ENCODE measurements at regions not wholly inside any gene's neighbourhood (a gene's known extent, or its start where the extent isn't known, plus 50 kb on each side); places are given as distances from the start of the nearest gene placed in this dataset.

- Histone ChIP-seq H3K4me2 (ENCODE audit: low read depth, low read length, poor library complexity, severe bottlenecking) (no peak overlapping the region), H3K9me2 (replicated peaks; ENCODE audit: insufficient read depth, low read length) (no peaks in the 10 kb centered on the region), H4K20me1 (ENCODE audit: insufficient read depth, low read depth, low read length) (no peaks in the 10 kb centered on the region), H3K79me2 (ENCODE audit: low read length) (no peaks in the 10 kb centered on the region), H3K27ac (ENCODE audit: low read length) (no peak overlapping the region), H2AFZ (ENCODE audit: low read length) (no peak overlapping the region), H3K9ac (ENCODE audit: low read length) (no peak overlapping the region), H3K36me3 (ENCODE audit: insufficient read depth, low read length) (no peaks in the 10 kb centered on the region), H3K27me3 (ENCODE audit: low read length) (no peaks in the 10 kb centered on the region), H3K4me1 (ENCODE audit: low read length) (no peaks in the 10 kb centered on the region), H3K9me3 (ENCODE audit: low read length) (no peaks in the 10 kb centered on the region), H3K4me3 (ENCODE audit: low read length) (no peak overlapping the region)
- no peak for DNase-seq
Observed at GRCh38 chr1:2906085-2906484, 104.6 kb upstream of the TTC34 start.

GRCh38 chr1:2906620-2907019 lies 105.1 kb upstream of the TTC34 start:
- Histone ChIP-seq H3K4me2 (ENCODE audit: low read depth, low read length, poor library complexity, severe bottlenecking) (no peak overlapping the region), H2AFZ (ENCODE audit: low read length) (no peak overlapping the region), H3K4me3 (ENCODE audit: low read length) (no peak overlapping the region), H3K79me2 (ENCODE audit: low read length) (no peaks in the 10 kb centered on the region), H3K9me2 (replicated peaks; ENCODE audit: insufficient read depth, low read length) (no peaks in the 10 kb centered on the region), H3K27ac (ENCODE audit: low read length) (no peak overlapping the region), H3K9me3 (ENCODE audit: low read length) (no peaks in the 10 kb centered on the region), H3K27me3 (ENCODE audit: low read length) (no peaks in the 10 kb centered on the region), H3K4me1 (ENCODE audit: low read length) (no peaks in the 10 kb centered on the region), H4K20me1 (ENCODE audit: insufficient read depth, low read depth, low read length) (no peaks in the 10 kb centered on the region), H3K36me3 (ENCODE audit: insufficient read depth, low read length) (no peaks in the 10 kb centered on the region), H3K9ac (ENCODE audit: low read length) (no peak overlapping the region)
- DNase-seq, result no peak

GRCh38 chr1:2907051-2907450 lies 105.6 kb upstream of the TTC34 start:
- no peaks in the 10 kb centered on the region for H4K20me1 ChIP-seq (ENCODE audit: insufficient read depth, low read depth, low read length)
- H3K27ac ChIP-seq (ENCODE audit: low read length), result no peak overlapping the region
- no peak for DNase-seq
- no peak overlapping the region for H2AFZ ChIP-seq (ENCODE audit: low read length)
- no peaks in the 10 kb centered on the region for H3K36me3 ChIP-seq (ENCODE audit: insufficient read depth, low read length)
- H3K4me1 ChIP-seq (ENCODE audit: low read length), result no peaks in the 10 kb centered on the region
- H3K79me2 ChIP-seq (ENCODE audit: low read length), result no peaks in the 10 kb centered on the region
- no peaks in the 10 kb centered on the region for H3K9me2 ChIP-seq (replicated peaks; ENCODE audit: insufficient read depth, low read length)
- no peak overlapping the region for H3K4me3 ChIP-seq (ENCODE audit: low read length)
- no peaks in the 10 kb centered on the region for H3K9me3 ChIP-seq (ENCODE audit: low read length)
- H3K4me2 ChIP-seq (ENCODE audit: low read depth, low read length, poor library complexity, severe bottlenecking), result no peak overlapping the region
- H3K27me3 ChIP-seq (ENCODE audit: low read length), result no peaks in the 10 kb centered on the region
- H3K9ac ChIP-seq (ENCODE audit: low read length), result no peak overlapping the region

- no peak overlapping the region for H3K4me3 ChIP-seq (ENCODE audit: low read length)
- no peak overlapping the region for H2AFZ ChIP-seq (ENCODE audit: low read length)
- no peaks in the 10 kb centered on the region for H3K79me2 ChIP-seq (ENCODE audit: low read length)
- H3K9me2 ChIP-seq (replicated peaks; ENCODE audit: insufficient read depth, low read length), result no peaks in the 10 kb centered on the region
- H3K27ac ChIP-seq (ENCODE audit: low read length), result no peak overlapping the region
- no peaks in the 10 kb centered on the region for H3K4me1 ChIP-seq (ENCODE audit: low read length)
- no peak overlapping the region for H3K4me2 ChIP-seq (ENCODE audit: low read depth, low read length, poor library complexity, severe bottlenecking)
- no peaks in the 10 kb centered on the region for H3K9me3 ChIP-seq (ENCODE audit: low read length)
- H3K27me3 ChIP-seq (ENCODE audit: low read length), result no peaks in the 10 kb centered on the region
- DNase-seq, result no peak
- no peaks in the 10 kb centered on the region for H3K36me3 ChIP-seq (ENCODE audit: insufficient read depth, low read length)
- no peak overlapping the region for H3K9ac ChIP-seq (ENCODE audit: low read length)
- H4K20me1 ChIP-seq (ENCODE audit: insufficient read depth, low read depth, low read length), result no peaks in the 10 kb centered on the region
Observed at GRCh38 chr1:2908081-2908480, 106.6 kb upstream of the TTC34 start.

GRCh38 chr1:2908561-2908960 lies 107.1 kb upstream of the TTC34 start:
- Histone ChIP-seq H3K4me1 (ENCODE audit: low read length) (no peaks in the 10 kb centered on the region), H3K9me3 (ENCODE audit: low read length) (no peaks in the 10 kb centered on the region), H3K36me3 (ENCODE audit: insufficient read depth, low read length) (no peaks in the 10 kb centered on the region), H3K4me2 (ENCODE audit: low read depth, low read length, poor library complexity, severe bottlenecking) (no peak overlapping the region), H4K20me1 (ENCODE audit: insufficient read depth, low read depth, low read length) (no peaks in the 10 kb centered on the region), H3K79me2 (ENCODE audit: low read length) (no peaks in the 10 kb centered on the region), H3K4me3 (ENCODE audit: low read length) (no peak overlapping the region), H2AFZ (ENCODE audit: low read length) (no peak overlapping the region), H3K27me3 (ENCODE audit: low read length) (no peaks in the 10 kb centered on the region), H3K9me2 (replicated peaks; ENCODE audit: insufficient read depth, low read length) (no peaks in the 10 kb centered on the region), H3K9ac (ENCODE audit: low read length) (no peak overlapping the region), H3K27ac (ENCODE audit: low read length) (no peak overlapping the region)
- no peak for DNase-seq

GRCh38 chr1:2909797-2910196 lies 108.3 kb upstream of the TTC34 start:
- DNase-seq, result no peak
- H3K79me2 ChIP-seq (ENCODE audit: low read length), result no peaks in the 10 kb centered on the region
- H3K4me1 ChIP-seq (ENCODE audit: low read length), result no peaks in the 10 kb centered on the region
- H3K9me2 ChIP-seq (replicated peaks; ENCODE audit: insufficient read depth, low read length), result no peaks in the 10 kb centered on the region
- H2AFZ ChIP-seq (ENCODE audit: low read length), result no peak overlapping the region
- no peaks in the 10 kb centered on the region for H3K36me3 ChIP-seq (ENCODE audit: insufficient read depth, low read length)
- H3K4me2 ChIP-seq (ENCODE audit: low read depth, low read length, poor library complexity, severe bottlenecking), result no peak overlapping the region
- H3K9ac ChIP-seq (ENCODE audit: low read length), result no peak overlapping the region
- H3K4me3 ChIP-seq (ENCODE audit: low read length), result no peak overlapping the region
- H3K27me3 ChIP-seq (ENCODE audit: low read length), result no peaks in the 10 kb centered on the region
- no peak overlapping the region for H3K27ac ChIP-seq (ENCODE audit: low read length)
- no peaks in the 10 kb centered on the region for H3K9me3 ChIP-seq (ENCODE audit: low read length)
- no peaks in the 10 kb centered on the region for H4K20me1 ChIP-seq (ENCODE audit: insufficient read depth, low read depth, low read length)

- Histone ChIP-seq H3K4me1 (ENCODE audit: low read length) (no peaks in the 10 kb centered on the region), H3K27ac (ENCODE audit: low read length) (no peak overlapping the region), H3K9me2 (replicated peaks; ENCODE audit: insufficient read depth, low read length) (no peaks in the 10 kb centered on the region), H3K4me3 (ENCODE audit: low read length) (no peak overlapping the region), H3K9me3 (ENCODE audit: low read length) (no peaks in the 10 kb centered on the region), H3K36me3 (ENCODE audit: insufficient read depth, low read length) (no peaks in the 10 kb centered on the region), H2AFZ (ENCODE audit: low read length) (no peak overlapping the region), H3K27me3 (ENCODE audit: low read length) (no peaks in the 10 kb centered on the region), H3K79me2 (ENCODE audit: low read length) (no peaks in the 10 kb centered on the region), H4K20me1 (ENCODE audit: insufficient read depth, low read depth, low read length) (no peaks in the 10 kb centered on the region), H3K9ac (ENCODE audit: low read length) (no peak overlapping the region), H3K4me2 (ENCODE audit: low read depth, low read length, poor library complexity, severe bottlenecking) (no peak overlapping the region)
- DNase-seq, result no peak
Observed at GRCh38 chr1:2910211-2910610, 108.7 kb upstream of the TTC34 start.

GRCh38 chr1:2911421-2912178 lies 109.7 kb upstream of the ACTRT2 start:
- no peaks in the 10 kb centered on the region for H3K4me1 ChIP-seq (ENCODE audit: low read length)
- H3K79me2 ChIP-seq (ENCODE audit: low read length), result no peaks in the 10 kb centered on the region
- no peak overlapping the region for H2AFZ ChIP-seq (ENCODE audit: low read length)
- peaks cover 4% of the 10 kb centered on the region; the same call in 1 of the 2 replicates for H3K9me3 ChIP-seq (ENCODE audit: low read length)
- no peak overlapping the region for H3K4me3 ChIP-seq (ENCODE audit: low read length)
- no peaks in the 10 kb centered on the region for H4K20me1 ChIP-seq (ENCODE audit: insufficient read depth, low read depth, low read length)
- H3K27ac ChIP-seq (ENCODE audit: low read length), result no peak overlapping the region
- no peak for DNase-seq
- no peak overlapping the region for H3K4me2 ChIP-seq (ENCODE audit: low read depth, low read length, poor library complexity, severe bottlenecking)
- no peak overlapping the region for H3K9ac ChIP-seq (ENCODE audit: low read length)
- no peaks in the 10 kb centered on the region for H3K36me3 ChIP-seq (ENCODE audit: insufficient read depth, low read length)
- no peaks in the 10 kb centered on the region for H3K27me3 ChIP-seq (ENCODE audit: low read length)
- no peaks in the 10 kb centered on the region for H3K9me2 ChIP-seq (replicated peaks; ENCODE audit: insufficient read depth, low read length)
